ENCODE measurements at regions not wholly inside any gene's neighbourhood (a gene's known extent, or its start where the extent isn't known, plus 50 kb on each side); places are given as distances from the start of the nearest gene placed in this dataset.

- Histone ChIP-seq H3K27ac (no peak overlapping the region), H3K4me1 (ENCODE audit: control insufficient read depth in 1 of 2, insufficient read depth in 1 of 2, low read depth in 1 of 2, low read length in 1 of 2) (peaks cover 5% of the 10 kb centered on the region in 2 experiments), H3K27me3 (no peaks in the 10 kb centered on the region), H3K4me3 (ENCODE audit: low read depth in 1 of 2, low read length in 1 of 2) (no peak overlapping the region), H3K36me3 (no peaks in the 10 kb centered on the region), H3K9me3 (no peaks in the 10 kb centered on the region)
- TF ChIP-seq CTCF (IDR thresholded peaks at IDR 0.05), result no peak
Observed at GRCh38 chr5:15260356-15261268, 239.4 kb upstream of the FBXL7 start.

- TF ChIP-seq CTCF (IDR thresholded peaks at IDR 0.05), result no peak
- H3K9me3 ChIP-seq, result no peaks in the 10 kb centered on the region
- H3K4me3 ChIP-seq (ENCODE audit: low read depth in 1 of 2, low read length in 1 of 2), result no peak overlapping the region
- no peak overlapping the region for H3K27ac ChIP-seq
- H3K27me3 ChIP-seq, result no peaks in the 10 kb centered on the region
- H3K36me3 ChIP-seq, result no peaks in the 10 kb centered on the region
- peaks cover 19 to 20% of the 10 kb centered on the region in 2 experiments for H3K4me1 ChIP-seq (ENCODE audit: control insufficient read depth in 1 of 2, insufficient read depth in 1 of 2, low read depth in 1 of 2, low read length in 1 of 2)
Observed at GRCh38 chr5:15256485-15256884, 243.5 kb upstream of the FBXL7 start.

GRCh38 chr5:15255576-15255975 lies 244.4 kb upstream of the FBXL7 start:
- no peak for TF ChIP-seq CTCF (IDR thresholded peaks at IDR 0.05)
- Histone ChIP-seq H3K27ac (no peak overlapping the region), H3K4me3 (ENCODE audit: low read depth in 1 of 2, low read length in 1 of 2) (no peak overlapping the region), H3K36me3 (no peaks in the 10 kb centered on the region), H3K27me3 (no peaks in the 10 kb centered on the region), H3K4me1 (ENCODE audit: control insufficient read depth in 1 of 2, insufficient read depth in 1 of 2, low read depth in 1 of 2, low read length in 1 of 2) (peaks cover 19 to 20% of the 10 kb centered on the region in 2 experiments), H3K9me3 (no peaks in the 10 kb centered on the region)

GRCh38 chr5:15254607-15255006 lies 245.4 kb upstream of the FBXL7 start:
- Histone ChIP-seq H3K4me1 (ENCODE audit: control insufficient read depth in 1 of 2, insufficient read depth in 1 of 2, low read depth in 1 of 2, low read length in 1 of 2) (peaks cover 20% of the 10 kb centered on the region in 2 experiments), H3K36me3 (no peaks in the 10 kb centered on the region), H3K4me3 (ENCODE audit: low read depth in 1 of 2, low read length in 1 of 2) (no peak overlapping the region), H3K27me3 (no peaks in the 10 kb centered on the region), H3K9me3 (no peaks in the 10 kb centered on the region), H3K27ac (no peak overlapping the region)
- TF ChIP-seq CTCF (IDR thresholded peaks at IDR 0.05), result no peak

GRCh38 chr5:15252331-15252730 lies 247.6 kb upstream of the FBXL7 start:
- no peak overlapping the region for H3K27ac ChIP-seq
- no peak for TF ChIP-seq CTCF (IDR thresholded peaks at IDR 0.05)
- H3K4me1 ChIP-seq (ENCODE audit: control insufficient read depth in 1 of 2, insufficient read depth in 1 of 2, low read depth in 1 of 2, low read length in 1 of 2), result peaks cover 28 to 29% of the 10 kb centered on the region in 2 experiments

More at GRCh38 chr5:15252331-15252730, 247.6 kb upstream of the FBXL7 start:
- Histone ChIP-seq H3K36me3 (no peaks in the 10 kb centered on the region), H3K4me3 (ENCODE audit: low read depth in 1 of 2, low read length in 1 of 2) (no peak overlapping the region), H3K9me3 (no peaks in the 10 kb centered on the region), H3K27me3 (no peaks in the 10 kb centered on the region)

Data from neutrophil (primary cell).